Trophoblast cell (in vitro differentiated cells and primary cell): ENCODE measurements at regions not wholly inside any gene's neighbourhood (a gene's known extent, or its start where the extent isn't known, plus 50 kb on each side); places are given as distances from the start of the nearest gene placed in this dataset.
"Not testable (repeated sequence)": the region's sequence is repeated elsewhere in the genome, so short reads cannot be mapped to it uniquely, and the experiment has no call there.

Experiments
- DNase-seq, 2 donors: peaks; one replicate each; pipeline ENCODE4 v3.0.0-alpha.2; 2016
- H2AFZ ChIP-seq: 2 replicates; pipeline ENCODE4 v1.6.1; 2013; ENCODE audit warnings: low read length, moderate library complexity, mild to moderate bottlenecking; ENCODE audit not compliant: insufficient read depth, poor library complexity
- H2AK5ac ChIP-seq: 2 replicates; pipeline ENCODE4 v1.6.1; 2013; ENCODE audit warnings: mild to moderate bottlenecking, low read length
- H2BK120ac ChIP-seq: 2 replicates; pipeline ENCODE4 v1.6.1; 2013; ENCODE audit warnings: low read length, mild to moderate bottlenecking, moderate library complexity; ENCODE audit not compliant: insufficient read depth, poor library complexity
- H2BK12ac ChIP-seq: 2 replicates; pipeline ENCODE4 v1.6.1; 2013; ENCODE audit warnings: mild to moderate bottlenecking, low read length, moderate library complexity
- H2BK5ac ChIP-seq: 2 replicates; pipeline ENCODE4 v1.6.1; 2013; ENCODE audit warnings: low read length, low read depth, moderate library complexity, mild to moderate bottlenecking; ENCODE audit not compliant: poor library complexity
- H3K14ac ChIP-seq: 2 replicates; pipeline ENCODE4 v1.6.1; 2013; ENCODE audit warnings: mild to moderate bottlenecking, low read length
- H3K18ac ChIP-seq: 2 replicates; pipeline ENCODE4 v1.6.1; 2013; ENCODE audit warnings: mild to moderate bottlenecking, low read length
- H3K23ac ChIP-seq: 2 replicates; pipeline ENCODE4 v1.6.1; 2013; ENCODE audit warnings: low read length
- H3K27ac ChIP-seq: 2 replicates; pipeline ENCODE4 v1.5.1; 2013; ENCODE audit warnings: low read depth, mild to moderate bottlenecking, inconsistent platforms, low read length, moderate library complexity
- H3K27me3 ChIP-seq: 2 replicates; pipeline ENCODE4 v1.6.1; 2013; ENCODE audit warnings: inconsistent platforms, mild to moderate bottlenecking, low read length, moderate library complexity; ENCODE audit not compliant: insufficient read depth
- H3K36me3 ChIP-seq, 2 experiments: 1 replicate in 1 of 2; 2 replicates in 1 of 2; pipeline ENCODE4 v1.6.1; 2013; ENCODE audit warnings: low read length in 2 of 2, mild to moderate bottlenecking in 2 of 2, moderate library complexity in 1 of 2; ENCODE audit not compliant: insufficient read depth in 2 of 2, control insufficient read depth in 1 of 2
- H3K4ac ChIP-seq: 2 replicates; pipeline ENCODE4 v1.6.1; 2013; ENCODE audit warnings: low read depth, mild to moderate bottlenecking, low read length, moderate library complexity
- H3K4me1 ChIP-seq, 2 experiments: 1 replicate in 1 of 2; 2 replicates in 1 of 2; pipeline ENCODE4 v1.6.1; 2013; ENCODE audit warnings: low read length in 2 of 2, mild to moderate bottlenecking in 2 of 2, moderate library complexity in 1 of 2; ENCODE audit not compliant: insufficient read depth in 2 of 2, control insufficient read depth in 1 of 2
- H3K4me2 ChIP-seq: 2 replicates; pipeline ENCODE4 v1.6.1; 2013; ENCODE audit warnings: inconsistent platforms, mild to moderate bottlenecking, low read length, moderate library complexity
- H3K4me3 ChIP-seq: 2 replicates; pipeline ENCODE4 v1.5.1; 2013; ENCODE audit warnings: mild to moderate bottlenecking, low read depth, low read length, inconsistent platforms
- H3K79me1 ChIP-seq: one replicate; pipeline ENCODE4 v1.6.1; 2013; ENCODE audit warnings: low read length
- H3K79me2 ChIP-seq: 2 replicates; pipeline ENCODE4 v1.6.1; 2013; ENCODE audit warnings: low read length, mild to moderate bottlenecking; ENCODE audit not compliant: control insufficient read depth, insufficient read depth, poor library complexity
- H3K9ac ChIP-seq: 2 replicates; pipeline ENCODE4 v1.6.1; 2013; ENCODE audit warnings: mild to moderate bottlenecking, low read length
- H3K9me3 ChIP-seq: 2 replicates; pipeline ENCODE4 v1.6.1; 2013; ENCODE audit warnings: low read depth, mild to moderate bottlenecking, control low read depth, inconsistent platforms, low read length; ENCODE audit not compliant: insufficient read depth
- H4K12ac ChIP-seq: 2 replicates; pipeline ENCODE4 v1.6.1; 2013; ENCODE audit warnings: low read depth, mild to moderate bottlenecking, low read length, moderate library complexity
- H4K8ac ChIP-seq: 2 replicates; pipeline ENCODE4 v1.6.1; 2013; ENCODE audit warnings: low read depth, mild to moderate bottlenecking, low read length, moderate library complexity
- H4K91ac ChIP-seq: one replicate; pipeline ENCODE4 v1.6.1; 2013; ENCODE audit warnings: low read depth, mild to moderate bottlenecking, low read length, moderate library complexity
- WGBS: extraction: QIAGEN DNeasy Blood & Tissue Kit; methylation state at CpG from one replicate; pipeline ENCODE4 v1.1.7; 2013; ENCODE audit warnings: missing lambda C conversion rate; ENCODE audit not compliant: insufficient read length, insufficient coverage; ENCODE audit errors: extremely low coverage; 5-methylcytosine and 5-hydroxymethylcytosine counted together

DNA sequence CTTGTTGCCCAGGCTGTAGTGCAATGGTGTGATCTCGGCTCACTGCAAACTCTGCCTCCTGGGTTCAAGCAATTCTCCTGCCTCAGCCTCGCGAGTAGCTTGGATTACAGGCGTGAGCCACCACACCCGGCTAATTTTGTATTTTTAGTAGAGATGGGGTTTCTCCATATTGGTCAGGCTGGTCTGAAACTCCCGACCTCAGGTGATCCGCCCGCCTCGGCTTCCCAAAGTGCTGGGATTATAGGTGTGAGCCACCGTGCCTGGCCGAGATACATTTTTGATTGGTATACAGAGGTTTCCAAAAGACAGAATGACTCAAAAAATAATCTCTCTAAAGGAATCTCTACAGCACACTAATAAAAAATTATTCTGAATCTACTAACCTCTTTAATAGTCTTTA lies 187.0 kb upstream of the RTL1 start:
- not testable (repeated sequence) for DNase-seq, H4K91ac ChIP-seq, H2BK120ac ChIP-seq, H3K4ac ChIP-seq, H3K4me3 ChIP-seq, H3K27me3 ChIP-seq, H3K4me1 ChIP-seq, H3K18ac ChIP-seq, H3K23ac ChIP-seq, H3K27ac ChIP-seq, H3K79me2 ChIP-seq, H2AFZ ChIP-seq, H3K9me3 ChIP-seq, H4K8ac ChIP-seq, H3K14ac ChIP-seq, H2BK12ac ChIP-seq, H3K4me2 ChIP-seq, H3K36me3 ChIP-seq, H3K9ac ChIP-seq, H2BK5ac ChIP-seq, H3K79me1 ChIP-seq, H2AK5ac ChIP-seq, H4K12ac ChIP-seq
- WGBS: no CpG with 5 or more reads among the region's 11 CpGs

DNA sequence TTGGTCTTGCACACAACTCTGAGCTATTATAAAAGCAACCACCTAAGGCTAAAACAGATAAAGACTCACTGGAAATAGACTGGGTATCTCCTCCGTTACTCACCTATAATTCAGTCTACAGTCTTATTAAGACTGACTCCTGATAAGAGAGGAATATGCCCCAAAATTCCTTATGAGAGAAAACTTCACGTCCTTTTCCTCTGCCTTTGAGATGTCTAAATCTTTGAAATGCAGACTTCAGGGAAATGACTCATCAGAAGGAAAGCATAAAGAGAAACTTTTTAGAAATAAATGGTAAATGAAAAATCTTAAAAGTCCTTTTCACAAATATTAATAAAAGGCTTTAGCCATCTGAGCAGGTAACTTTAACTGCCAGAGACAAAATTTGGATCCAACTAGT lies 187.5 kb upstream of the RTL1 start:
- Histone ChIP-seq H3K27ac (no peak overlapping the region), H3K18ac (no peak overlapping the region), H3K79me1 (no peaks in the 10 kb centered on the region), H3K36me3 (no peaks in the 10 kb centered on the region), H4K91ac (no peak overlapping the region), H3K4me3 (no peak overlapping the region), H3K4me2 (no peak overlapping the region), H4K12ac (no peak overlapping the region), H3K27me3 (no peaks in the 10 kb centered on the region), H2BK5ac (no peak overlapping the region), H3K4me1 (no peaks in the 10 kb centered on the region), H3K9ac (no peak overlapping the region), H3K23ac (no peak overlapping the region), H3K14ac (no peak overlapping the region), H2AFZ (no peak overlapping the region), H2AK5ac (no peak overlapping the region), H3K9me3 (peaks cover 2% of the 10 kb centered on the region), H4K8ac (no peak overlapping the region), H2BK12ac (no peak overlapping the region), H2BK120ac (no peak overlapping the region), H3K4ac (no peak overlapping the region), H3K79me2 (no peaks in the 10 kb centered on the region)
- peak in 1 of 2 donors; percentile 10 for DNase-seq
- WGBS: no CpG with 5 or more reads among the region's 2 CpGs

DNA sequence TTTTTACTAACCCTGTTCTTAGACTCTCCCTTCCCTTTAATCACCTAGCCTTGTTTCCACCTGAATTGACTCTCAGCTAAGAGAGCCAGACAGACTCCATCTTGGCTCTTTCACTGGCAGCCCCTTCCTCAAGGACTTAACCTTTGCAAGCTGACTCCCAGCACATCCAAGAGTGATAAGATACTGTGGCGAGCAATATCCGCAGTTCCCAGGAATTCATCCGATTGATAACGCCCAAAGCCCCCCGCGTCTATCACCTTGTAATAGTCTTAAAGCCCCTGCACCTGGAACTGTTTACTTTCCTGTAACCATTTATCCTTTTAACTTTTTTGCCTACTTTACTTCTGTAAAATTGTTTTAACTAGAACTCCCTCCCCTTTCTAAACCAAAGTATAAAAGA lies 191.4 kb upstream of the RTL1 start:
- H3K4me3 ChIP-seq, H2AK5ac ChIP-seq, H3K9ac ChIP-seq, H2BK12ac ChIP-seq, H2AFZ ChIP-seq, H3K4me1 ChIP-seq, H3K4me2 ChIP-seq, H3K18ac ChIP-seq, H4K12ac ChIP-seq, H3K79me1 ChIP-seq, H3K27ac ChIP-seq, H3K27me3 ChIP-seq, H3K14ac ChIP-seq, H2BK120ac ChIP-seq, H3K79me2 ChIP-seq, H2BK5ac ChIP-seq, H3K9me3 ChIP-seq, H3K4ac ChIP-seq, H4K91ac ChIP-seq, DNase-seq, H3K23ac ChIP-seq, H4K8ac ChIP-seq, H3K36me3 ChIP-seq: not testable (repeated sequence)
- WGBS: no CpG with 5 or more reads among the region's 6 CpGs

DNA sequence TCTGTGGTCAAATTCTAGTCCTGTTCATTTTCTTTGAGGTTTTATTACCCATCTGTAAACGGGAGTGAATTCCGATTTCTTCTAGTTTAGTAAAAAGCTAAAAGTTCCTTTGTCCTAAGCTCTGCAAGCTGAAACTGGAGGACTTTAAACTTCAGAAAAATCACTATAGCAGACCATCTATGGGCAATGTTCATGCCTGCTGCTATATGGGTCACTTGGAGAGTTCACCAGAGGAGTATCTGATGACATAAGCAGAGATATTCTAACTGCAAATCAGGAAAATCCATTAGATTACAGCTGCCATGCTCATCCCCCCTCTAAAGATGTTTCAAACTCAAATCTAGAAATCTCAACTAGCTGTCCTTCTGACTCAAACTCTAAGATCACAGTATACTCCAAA lies 193.0 kb upstream of the RTL1 start:
- no peak overlapping the region for H4K8ac ChIP-seq
- H4K12ac ChIP-seq: no peak overlapping the region
- no peak overlapping the region for H3K23ac ChIP-seq
- no peak for DNase-seq
- peaks cover 4% of the 10 kb centered on the region for H3K9me3 ChIP-seq
- no peak overlapping the region for H3K14ac ChIP-seq
- H3K4ac ChIP-seq: no peak overlapping the region
- no peak overlapping the region for H3K4me2 ChIP-seq
- H3K27ac ChIP-seq: no peak overlapping the region
- no peak overlapping the region for H4K91ac ChIP-seq
- no CpG with 5 or more reads among the region's 2 CpGs for WGBS
- no peak overlapping the region for H3K4me3 ChIP-seq
- H3K27me3 ChIP-seq: no peaks in the 10 kb centered on the region
- no peak overlapping the region for H3K18ac ChIP-seq
- no peaks in the 10 kb centered on the region for H3K4me1 ChIP-seq
- H2AFZ ChIP-seq: no peak overlapping the region
- no peak overlapping the region for H2BK12ac ChIP-seq
- H3K79me1 ChIP-seq: no peaks in the 10 kb centered on the region
- no peaks in the 10 kb centered on the region for H3K79me2 ChIP-seq
- no peak overlapping the region for H2BK5ac ChIP-seq
- no peaks in the 10 kb centered on the region for H3K36me3 ChIP-seq
- H2AK5ac ChIP-seq: no peak overlapping the region
- no peak overlapping the region for H2BK120ac ChIP-seq
- no peak overlapping the region for H3K9ac ChIP-seq
